LNCAP (cell line): ENCODE measurements at regions not wholly inside any gene's neighbourhood (a gene's known extent, or its start where the extent isn't known, plus 50 kb on each side); places are given as distances from the start of the nearest gene placed in this dataset.

ENCODE experiments used
- CTCF ChIP-seq: fragments of 450-650 bp; IDR thresholded peaks from 2 replicates; pipeline ENCODE4 v1.5.1; 2017; ENCODE audit warnings: mild to moderate bottlenecking

- no peak for TF ChIP-seq CTCF
Observed at GRCh38 chr2:238710032-238710735, 137.7 kb upstream of the TWIST2 start.

GRCh38 chr2:238710787-238711186, 137.1 kb upstream of the TWIST2 start:
- TF ChIP-seq CTCF: no peak

- no peak for TF ChIP-seq CTCF
Observed at GRCh38 chr2:238711346-238711745, 136.5 kb upstream of the TWIST2 start.

- TF ChIP-seq CTCF: no peak
Observed at GRCh38 chr2:238712011-238712410, 135.9 kb upstream of the TWIST2 start.

- TF ChIP-seq CTCF: no peak
Observed at GRCh38 chr2:238713198-238713826, 134.6 kb upstream of the TWIST2 start.

- no peak for TF ChIP-seq CTCF
Observed at GRCh38 chr2:238714038-238714528, 133.8 kb upstream of the TWIST2 start.

GRCh38 chr2:238716171-238716570, 131.7 kb upstream of the TWIST2 start:
- TF ChIP-seq CTCF: no peak
